Astrocyte of the cerebellum (primary cell): ENCODE measurements at regions not wholly inside any gene's neighbourhood (a gene's known extent, or its start where the extent isn't known, plus 50 kb on each side); places are given as distances from the start of the nearest gene placed in this dataset.

ENCODE experiments used
- DNase-seq: peaks from one replicate; pipeline ENCODE4 v3.0.0-alpha.2; 2011; ENCODE audit warnings: low read depth
- H3K4me3 ChIP-seq: 2 replicates; pipeline ENCODE4 v1.5.1; 2011; ENCODE audit warnings: mild to moderate bottlenecking, low read depth, low read length, moderate library complexity
- in situ Hi-C: cut with HindIII; loops from 2 replicates; pipeline ENCODE4 v1.10.0; 2017; ENCODE audit warnings: low sequenced_read_pairs
- TF ChIP-seq, protein P1 (sequence below): IDR thresholded peaks from 2 replicates; pipeline ENCODE4 v1.5.1; 2012; ENCODE audit warnings: low read length, low read depth, moderate library complexity, mild to moderate bottlenecking; ENCODE audit errors: missing control alignments

DNA sequence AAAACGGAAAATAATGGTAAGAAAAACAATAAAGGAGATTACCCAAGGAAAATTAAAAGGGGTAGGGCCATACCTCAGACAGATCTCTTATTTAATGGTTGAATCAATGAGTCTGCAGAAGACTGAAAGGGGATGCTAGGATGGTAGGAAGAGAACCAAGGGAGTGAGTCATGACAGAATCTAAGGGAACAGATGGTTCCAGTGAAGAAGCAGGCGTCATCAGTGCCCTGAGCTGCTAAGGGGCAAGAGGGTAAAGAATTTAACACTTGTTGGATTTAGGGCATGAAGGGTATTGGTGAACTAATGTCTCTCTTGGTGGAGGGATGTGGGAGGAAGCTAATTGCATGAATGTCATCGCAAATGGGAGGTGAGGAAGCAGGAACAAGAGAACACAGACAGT, 329.2 kb upstream of the TSHZ3 start:
- in situ Hi-C loops, result no loop called here
- no peak for DNase-seq
- TF ChIP-seq, protein P1, sequence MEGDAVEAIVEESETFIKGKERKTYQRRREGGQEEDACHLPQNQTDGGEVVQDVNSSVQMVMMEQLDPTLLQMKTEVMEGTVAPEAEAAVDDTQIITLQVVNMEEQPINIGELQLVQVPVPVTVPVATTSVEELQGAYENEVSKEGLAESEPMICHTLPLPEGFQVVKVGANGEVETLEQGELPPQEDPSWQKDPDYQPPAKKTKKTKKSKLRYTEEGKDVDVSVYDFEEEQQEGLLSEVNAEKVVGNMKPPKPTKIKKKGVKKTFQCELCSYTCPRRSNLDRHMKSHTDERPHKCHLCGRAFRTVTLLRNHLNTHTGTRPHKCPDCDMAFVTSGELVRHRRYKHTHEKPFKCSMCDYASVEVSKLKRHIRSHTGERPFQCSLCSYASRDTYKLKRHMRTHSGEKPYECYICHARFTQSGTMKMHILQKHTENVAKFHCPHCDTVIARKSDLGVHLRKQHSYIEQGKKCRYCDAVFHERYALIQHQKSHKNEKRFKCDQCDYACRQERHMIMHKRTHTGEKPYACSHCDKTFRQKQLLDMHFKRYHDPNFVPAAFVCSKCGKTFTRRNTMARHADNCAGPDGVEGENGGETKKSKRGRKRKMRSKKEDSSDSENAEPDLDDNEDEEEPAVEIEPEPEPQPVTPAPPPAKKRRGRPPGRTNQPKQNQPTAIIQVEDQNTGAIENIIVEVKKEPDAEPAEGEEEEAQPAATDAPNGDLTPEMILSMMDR, result no peak
- H3K4me3 ChIP-seq, result no peak overlapping the region

DNA sequence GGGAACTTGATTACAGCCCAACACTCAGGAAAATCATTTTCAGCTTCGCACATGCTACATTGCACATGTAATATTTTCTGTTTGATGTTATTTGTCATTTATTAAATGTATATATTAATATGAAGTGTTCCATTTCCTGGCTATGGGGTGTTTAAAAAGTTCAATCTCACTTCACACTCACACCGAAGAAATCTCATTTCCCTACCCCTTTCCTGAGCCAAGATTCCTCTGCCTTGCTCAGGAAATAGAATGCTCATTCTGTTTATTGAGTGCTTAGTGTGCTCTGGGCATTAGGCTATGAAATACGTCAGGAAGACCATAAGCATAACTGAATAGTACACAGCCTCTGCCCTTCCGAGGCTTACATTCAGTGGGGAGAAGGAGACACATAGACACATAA, 331.9 kb upstream of the TSHZ3 start:
- no peak overlapping the region for H3K4me3 ChIP-seq
- TF ChIP-seq, protein P1, result no peak
- in situ Hi-C loops, result no loop called here
- no peak for DNase-seq

DNA sequence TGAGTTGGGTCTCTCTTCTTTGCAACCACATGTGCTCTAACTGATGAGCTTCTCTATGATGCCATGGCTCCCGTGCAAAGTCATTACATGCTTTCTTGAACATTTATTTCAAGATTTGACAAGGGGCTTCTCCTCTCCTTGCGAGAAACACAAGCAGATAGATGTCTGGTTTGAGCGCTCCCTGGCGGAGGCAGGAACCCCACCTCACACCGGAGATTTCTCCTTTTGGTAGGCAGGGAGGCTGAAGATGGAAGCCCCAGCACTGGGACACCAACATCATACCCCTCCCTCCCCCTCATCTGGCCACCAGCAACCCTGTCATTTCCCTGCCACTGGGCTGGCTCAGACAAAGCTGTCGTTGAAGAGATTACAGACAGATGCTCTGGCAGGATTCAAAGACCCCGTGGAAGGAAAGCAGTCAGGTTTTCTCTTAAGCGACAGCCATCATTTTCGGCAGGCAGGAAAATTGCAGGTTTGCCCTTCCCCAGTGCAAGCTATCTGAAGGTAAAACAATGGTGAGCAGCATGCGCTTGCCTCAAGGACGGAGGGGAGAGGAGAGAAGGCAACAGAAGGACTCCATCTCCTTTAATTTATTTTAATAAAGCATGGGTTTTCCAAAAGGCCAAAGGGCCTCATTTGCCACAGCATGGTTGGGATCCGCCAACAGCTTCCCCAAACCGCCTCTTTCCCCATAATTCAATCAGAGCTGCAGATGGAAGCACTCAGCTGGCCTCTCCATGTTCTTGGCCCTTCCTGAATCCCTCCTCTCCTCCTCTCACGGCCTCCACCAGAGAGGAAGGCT, 344.1 kb upstream of the TSHZ3 start:
- DNase-seq, result no peak
- in situ Hi-C loops, result no loop called here
- TF ChIP-seq, protein P1, result no peak
- H3K4me3 ChIP-seq, result no peak overlapping the region

DNA sequence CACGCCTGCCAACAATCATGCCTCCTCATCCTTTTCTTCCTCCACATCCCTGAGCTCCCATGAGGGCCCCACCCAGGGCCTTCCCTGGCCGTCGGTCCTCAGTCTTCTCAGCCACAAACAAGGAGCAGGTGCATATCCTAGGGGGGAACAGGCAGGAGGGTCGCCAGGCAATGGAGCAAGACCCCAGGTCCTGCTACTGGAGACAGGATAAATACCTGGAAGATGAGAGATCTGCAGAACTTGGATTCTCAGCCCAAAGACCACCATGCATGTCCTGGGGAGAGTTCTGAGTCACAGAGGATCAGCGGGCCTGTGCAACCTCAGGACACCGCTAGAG, 344.7 kb upstream of the TSHZ3 start:
- no peak overlapping the region for H3K4me3 ChIP-seq
- TF ChIP-seq, protein P1, result no peak
- no peak for DNase-seq
- in situ Hi-C loops, result no loop called here

DNA sequence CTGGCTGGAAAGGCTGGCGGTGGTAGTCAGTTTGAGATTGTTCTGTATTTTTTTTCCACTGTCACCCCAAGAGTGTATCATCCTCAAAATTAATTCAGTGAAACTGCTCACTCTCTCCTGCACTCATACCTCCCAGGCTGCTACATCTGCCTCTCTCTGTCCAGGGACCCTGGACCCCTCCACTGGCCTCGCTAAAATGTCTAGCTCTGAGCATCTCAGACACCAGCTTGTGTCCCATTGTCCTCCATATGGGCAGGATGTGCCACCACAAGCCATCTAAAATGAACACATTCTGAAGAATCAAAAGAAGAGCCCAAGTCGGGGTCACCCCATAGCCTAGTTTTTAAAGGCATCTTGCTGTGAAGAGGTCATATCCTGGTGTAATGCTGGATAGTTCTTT, 345.5 kb upstream of the TSHZ3 start:
- in situ Hi-C loops, result no loop called here
- no peak for DNase-seq
- no peak overlapping the region for H3K4me3 ChIP-seq
- TF ChIP-seq, protein P1, result no peak

DNA sequence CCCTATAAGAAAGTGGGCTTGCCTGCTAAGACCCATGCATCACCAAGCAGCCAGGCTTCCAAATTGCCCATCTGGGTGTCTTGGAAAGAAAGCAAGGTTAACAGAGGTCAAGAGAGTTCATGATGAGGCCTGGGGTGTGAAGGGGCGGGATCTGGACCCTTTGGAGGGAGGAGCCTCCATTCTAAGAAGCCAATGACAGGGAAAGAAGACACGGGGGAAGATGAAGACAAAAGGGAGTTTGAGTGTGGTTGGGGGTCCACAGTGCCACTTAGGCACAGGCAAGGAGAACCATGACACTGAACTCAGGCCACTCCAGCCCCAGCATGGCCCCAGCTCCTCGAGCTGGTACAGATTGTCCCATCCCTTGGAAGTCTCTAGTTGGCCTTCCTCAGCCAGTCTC, 350.2 kb upstream of the TSHZ3 start:
- H3K4me3 ChIP-seq, result no peak overlapping the region
- TF ChIP-seq, protein P1, result no peak
- DNase-seq, result no peak
- in situ Hi-C loops, result no loop called here
